Activated CD8-positive, alpha-beta T cell treated with anti-CD3 and anti-CD28 coated beads for 36 hours (primary cell): ENCODE measurements at regions not wholly inside any gene's neighbourhood (a gene's known extent, or its start where the extent isn't known, plus 50 kb on each side); places are given as distances from the start of the nearest gene placed in this dataset.

Source experiments
- ATAC-seq: fragments of 200-7000 bp; cut with Tn5 transposase; one replicate; pipeline ENCODE4 v1.10.0; 2021; ENCODE audit warnings: mild to moderate bottlenecking, moderate library complexity
- CTCF ChIA-PET: fragments of 350-600 bp; sonication (Branson Sonifier 250); formaldehyde crosslinking; loops from one replicate; lab custom pipeline; 2021; ENCODE audit warnings: antibody characterized with exemption; lab: Charles Lee
- POLR2A ChIA-PET: fragments of 350-600 bp; sonication (Branson Sonifier 250); formaldehyde crosslinking; loops from one replicate; lab custom pipeline; 2021; ENCODE audit warnings: antibody characterized with exemption; lab: Charles Lee
- DNase-seq: peaks from one replicate; pipeline ENCODE4 v3.0.0-alpha.2; 2020
- H3K27ac Mint-ChIP-seq: one replicate; pipeline ENCODE4 v1.8.0; 2021; ENCODE audit warnings: mild to moderate bottlenecking, mixed read lengths
- H3K27me3 Mint-ChIP-seq: one replicate; pipeline ENCODE4 v1.8.0; 2021; ENCODE audit warnings: mixed read lengths
- H3K36me3 Mint-ChIP-seq: one replicate; pipeline ENCODE4 v1.8.0; 2021; ENCODE audit warnings: low read depth, mixed read lengths
- H3K4me1 Mint-ChIP-seq: one replicate; pipeline ENCODE4 v1.8.0; 2021; ENCODE audit warnings: low read depth, mixed read lengths
- H3K4me3 Mint-ChIP-seq: one replicate; pipeline ENCODE4 v1.8.0; 2021; ENCODE audit warnings: mild to moderate bottlenecking, moderate library complexity, mixed read lengths
- H3K9me3 Mint-ChIP-seq: one replicate; pipeline ENCODE4 v1.8.0; 2021; ENCODE audit warnings: mixed read lengths
- CTCF ChIP-seq: fragments of 200-600 bp; IDR thresholded peaks from one replicate; pipeline ENCODE4 v1.8.0; 2022; ENCODE audit warnings: antibody characterized with exemption, mild to moderate bottlenecking
- intact Hi-C: fragments of 100-400 bp; cut with micrococcal nuclease; formaldehyde crosslinking; loops from one replicate; pipeline ENCODE4 v1.10.0; 2022

DNA sequence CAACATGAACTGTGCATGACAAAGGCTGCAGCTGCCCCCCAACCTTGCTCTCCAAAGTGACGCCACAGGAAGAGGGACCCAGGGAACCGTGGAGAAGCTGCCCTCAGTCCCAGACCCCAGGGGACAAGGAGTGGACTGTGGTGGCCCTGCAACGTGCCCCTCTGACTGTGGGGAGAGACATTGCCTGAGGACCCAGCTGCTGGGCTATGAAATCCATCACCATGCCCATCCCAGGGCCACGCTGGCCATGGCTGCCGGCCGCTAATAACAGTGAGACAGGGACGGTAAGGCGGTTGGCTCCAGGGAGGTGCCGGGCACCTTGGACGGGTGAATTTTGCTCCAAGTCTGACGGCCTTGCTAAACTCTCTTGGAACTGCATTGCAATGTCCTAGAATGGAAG is 211.3 kb upstream of the HDAC4 start:
- intact Hi-C loops: no loop called here

DNA sequence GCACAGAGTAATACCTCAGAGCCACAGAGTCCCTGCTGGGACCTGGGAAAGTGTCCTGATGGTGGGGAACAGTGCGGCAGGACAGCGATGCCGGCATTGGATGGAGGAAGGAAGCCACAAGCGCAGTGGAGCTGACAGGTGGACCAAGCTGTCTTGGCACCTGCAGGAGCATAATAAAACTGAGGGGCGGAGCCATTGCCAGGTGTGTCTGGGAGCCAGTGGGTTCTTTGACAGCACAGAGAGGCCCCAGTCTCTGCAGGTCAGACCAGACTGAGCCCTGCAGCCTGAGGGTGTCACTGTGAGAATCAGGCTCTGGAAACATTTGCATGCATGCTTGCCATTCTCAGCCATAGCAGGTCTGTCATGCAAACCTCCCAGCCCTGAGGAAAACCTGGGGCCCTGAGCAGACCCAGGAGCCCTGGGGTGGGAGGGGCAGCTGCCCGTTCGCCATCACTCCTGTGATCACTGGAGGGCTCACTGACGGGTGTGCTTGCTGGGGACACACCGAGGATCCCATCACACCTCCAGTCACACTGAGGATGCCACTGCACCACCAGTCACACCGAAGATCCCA is 210.5 kb upstream of the HDAC4 start:
- H3K4me1 Mint-ChIP-seq: no peaks in the 10 kb centered on the region
- ATAC-seq (no peak), DNase-seq (no peak)
- CTCF ChIA-PET: no interaction called here
- intact Hi-C loops: no loop called here
- H3K36me3 Mint-ChIP-seq: no peaks in the 10 kb centered on the region
- no peaks in the 10 kb centered on the region for H3K9me3 Mint-ChIP-seq
- no peak overlapping the region for H3K4me3 Mint-ChIP-seq
- peaks cover 3% of the 10 kb centered on the region for H3K27me3 Mint-ChIP-seq
- TF ChIP-seq CTCF: no peak
- H3K27ac Mint-ChIP-seq: no peak overlapping the region
- POLR2A ChIA-PET: no interaction called here

More for the DNA sequence above, 211.3 kb upstream of the HDAC4 start:
- H3K36me3 Mint-ChIP-seq: peaks cover 3% of the 10 kb centered on the region
- DNase-seq (no peak), ATAC-seq (no peak)
- no peak overlapping the region for H3K27ac Mint-ChIP-seq
- no peak overlapping the region for H3K4me3 Mint-ChIP-seq
- H3K9me3 Mint-ChIP-seq: no peaks in the 10 kb centered on the region
- no peak for TF ChIP-seq CTCF
- POLR2A ChIA-PET: no interaction called here
- no peaks in the 10 kb centered on the region for H3K4me1 Mint-ChIP-seq
- peaks cover 3% of the 10 kb centered on the region for H3K27me3 Mint-ChIP-seq
- CTCF ChIA-PET: no interaction called here

DNA sequence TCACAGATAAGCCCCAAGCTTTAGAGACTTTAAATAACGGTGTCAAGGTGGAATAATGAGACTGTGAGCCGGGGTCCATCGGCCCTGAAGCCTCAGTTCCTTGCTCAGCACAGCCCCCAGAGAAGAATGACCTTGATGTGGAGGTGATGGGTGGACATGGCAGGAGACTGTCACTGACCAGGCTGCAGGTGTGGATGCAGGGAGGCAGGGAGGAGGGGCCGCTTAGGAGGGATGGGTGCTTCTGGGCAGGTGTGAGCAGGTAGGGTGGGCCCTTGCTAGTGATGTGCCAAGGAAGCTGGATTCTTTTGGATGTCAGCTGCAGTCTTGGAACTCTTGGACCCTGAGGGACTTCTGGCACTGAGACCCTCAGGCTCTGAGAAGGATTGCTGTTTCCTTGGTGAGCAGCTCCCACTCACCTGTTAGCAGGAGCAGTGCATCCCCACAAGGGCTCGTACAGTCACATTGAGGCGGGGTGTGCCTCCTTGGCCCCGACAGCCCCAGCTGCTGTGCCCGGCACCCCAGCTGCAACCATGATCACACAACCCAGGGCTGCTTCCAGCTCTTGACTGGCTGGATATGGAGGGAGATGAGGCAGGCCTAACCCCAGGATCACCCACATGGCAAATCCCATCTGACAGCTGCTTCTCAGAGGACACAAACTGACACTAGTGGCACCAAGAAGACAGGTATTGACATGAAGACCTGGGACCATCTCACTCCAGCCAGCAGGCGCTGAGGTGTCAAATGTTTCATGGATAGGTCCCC is 209.8 kb upstream of the HDAC4 start:
- Mint-ChIP-seq H3K4me1 (peaks cover 3% of the 10 kb centered on the region), H3K27me3 (peaks cover 6% of the 10 kb centered on the region), H3K9me3 (no peaks in the 10 kb centered on the region), H3K4me3 (no peak overlapping the region), H3K36me3 (no peaks in the 10 kb centered on the region), H3K27ac (no peak overlapping the region)
- POLR2A ChIA-PET: no interaction called here
- DNase-seq (no peak), ATAC-seq (no peak)
- CTCF ChIA-PET: no interaction called here
- intact Hi-C loops: no loop called here
- TF ChIP-seq CTCF: no peak

DNA sequence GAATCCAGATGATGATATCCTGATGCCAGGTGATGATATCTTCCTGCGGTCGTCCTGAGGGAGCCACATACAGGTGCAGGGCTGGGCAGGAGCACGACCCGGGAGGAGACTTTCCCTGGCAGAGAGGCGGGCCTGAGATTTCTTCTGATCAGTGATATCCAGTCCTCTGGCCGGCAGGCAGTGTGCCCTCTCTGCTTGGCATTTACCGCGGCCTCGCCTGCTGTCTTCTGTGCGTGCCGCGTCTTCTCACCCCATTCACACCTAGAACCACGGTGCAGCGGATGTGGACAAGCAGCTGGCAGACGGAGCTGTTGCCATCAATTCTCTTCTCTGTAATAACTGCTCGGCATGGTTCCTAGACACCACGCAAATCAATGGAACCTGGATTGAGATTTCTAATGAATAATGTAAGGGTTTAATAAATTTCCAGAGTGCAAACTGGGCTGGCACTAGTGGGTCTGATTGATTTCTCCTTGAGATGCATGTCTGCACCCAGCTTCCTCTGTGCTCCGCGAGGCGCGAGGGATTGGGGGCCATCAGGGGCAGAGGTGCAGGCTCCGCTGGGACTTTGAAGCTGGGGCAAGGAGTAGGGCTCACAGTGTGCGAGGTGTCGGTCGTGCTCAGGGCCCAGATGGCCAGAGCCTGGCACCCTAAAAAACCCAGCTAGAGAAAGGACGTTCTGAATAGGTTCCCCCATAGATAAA is 208.9 kb upstream of the HDAC4 start:
- Mint-ChIP-seq H3K27me3 (peaks cover 7% of the 10 kb centered on the region), H3K4me1 (peaks cover 3% of the 10 kb centered on the region), H3K4me3 (no peak overlapping the region), H3K36me3 (no peaks in the 10 kb centered on the region), H3K9me3 (no peaks in the 10 kb centered on the region), H3K27ac (no peak overlapping the region)
- ChIA-PET CTCF (no interaction called here), POLR2A (no interaction called here)
- DNase-seq (peak; percentile 20), ATAC-seq (no peak)
- intact Hi-C loops: no loop called here
- TF ChIP-seq CTCF: no peak

GRCh38 chr2:239609162-239609561 is 208.3 kb upstream of the HDAC4 start:
- ATAC-seq (no peak), DNase-seq (no peak)
- POLR2A ChIA-PET: no interaction called here
- H3K4me1 Mint-ChIP-seq: peaks cover 3% of the 10 kb centered on the region
- CTCF ChIA-PET: no interaction called here
- no peak overlapping the region for H3K27ac Mint-ChIP-seq
- intact Hi-C loops: no loop called here
- peaks cover 7% of the 10 kb centered on the region for H3K27me3 Mint-ChIP-seq
- no peak for TF ChIP-seq CTCF
- no peaks in the 10 kb centered on the region for H3K36me3 Mint-ChIP-seq
- no peak overlapping the region for H3K4me3 Mint-ChIP-seq
- no peaks in the 10 kb centered on the region for H3K9me3 Mint-ChIP-seq
